PFSK-1 (cell line): ENCODE measurements at regions not wholly inside any gene's neighbourhood (a gene's known extent, or its start where the extent isn't known, plus 50 kb on each side); places are given as distances from the start of the nearest gene placed in this dataset.

Experiments
- TAF1 ChIP-seq: IDR thresholded peaks from 2 replicates; pipeline ENCODE4 v1.6.1; 2012; ENCODE audit warnings: low read length, control low read depth, borderline replicate concordance; ENCODE audit not compliant: insufficient read depth
- TF ChIP-seq, protein P1 (sequence below), 2 experiments: IDR thresholded peaks; 2 replicates each; pipeline versions ENCODE4 v1.6.1 to v1.8.0; 2011 to 2012; ENCODE audit warnings: low read depth in 2 of 2, low read length in 2 of 2, control low read depth in 1 of 2, inconsistent platforms in 1 of 2, mild to moderate bottlenecking in 1 of 2, moderate library complexity in 1 of 2; ENCODE audit not compliant: insufficient read depth in 1 of 2

DNA sequence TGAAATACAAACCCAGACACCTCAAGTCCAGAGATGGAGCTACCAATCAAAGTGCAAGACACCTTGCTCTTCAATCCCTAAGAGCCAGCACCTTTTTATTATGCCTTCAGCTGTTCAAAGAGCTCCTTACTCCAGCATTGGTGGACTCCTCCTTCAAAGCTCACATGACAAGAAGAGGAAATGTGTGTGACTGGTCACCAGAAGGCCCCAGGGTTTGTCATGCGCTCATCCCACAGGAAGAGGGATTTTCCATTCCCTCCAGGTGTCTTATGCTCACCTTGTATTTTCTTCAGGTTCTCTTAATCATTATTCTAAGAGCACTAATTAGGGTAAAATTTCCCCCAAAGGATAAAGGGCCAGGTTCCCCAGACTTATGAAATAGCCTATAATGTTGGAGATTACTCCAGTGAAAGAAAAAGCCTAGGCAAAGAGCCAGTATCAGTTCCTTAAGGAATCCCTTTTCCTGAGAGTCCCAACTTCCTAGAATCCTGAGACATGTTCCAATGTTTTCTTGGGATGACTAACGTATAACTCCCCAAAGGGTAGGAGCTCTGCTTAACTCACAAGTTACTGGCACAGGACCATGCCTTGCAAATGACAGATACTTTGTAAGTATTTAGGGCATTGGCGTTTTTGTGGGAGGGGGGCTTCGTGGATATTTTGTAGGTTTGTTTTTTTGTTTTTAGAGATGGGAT is 56.9 kb upstream of the SOX9 start:
- TF ChIP-seq, protein P1, sequence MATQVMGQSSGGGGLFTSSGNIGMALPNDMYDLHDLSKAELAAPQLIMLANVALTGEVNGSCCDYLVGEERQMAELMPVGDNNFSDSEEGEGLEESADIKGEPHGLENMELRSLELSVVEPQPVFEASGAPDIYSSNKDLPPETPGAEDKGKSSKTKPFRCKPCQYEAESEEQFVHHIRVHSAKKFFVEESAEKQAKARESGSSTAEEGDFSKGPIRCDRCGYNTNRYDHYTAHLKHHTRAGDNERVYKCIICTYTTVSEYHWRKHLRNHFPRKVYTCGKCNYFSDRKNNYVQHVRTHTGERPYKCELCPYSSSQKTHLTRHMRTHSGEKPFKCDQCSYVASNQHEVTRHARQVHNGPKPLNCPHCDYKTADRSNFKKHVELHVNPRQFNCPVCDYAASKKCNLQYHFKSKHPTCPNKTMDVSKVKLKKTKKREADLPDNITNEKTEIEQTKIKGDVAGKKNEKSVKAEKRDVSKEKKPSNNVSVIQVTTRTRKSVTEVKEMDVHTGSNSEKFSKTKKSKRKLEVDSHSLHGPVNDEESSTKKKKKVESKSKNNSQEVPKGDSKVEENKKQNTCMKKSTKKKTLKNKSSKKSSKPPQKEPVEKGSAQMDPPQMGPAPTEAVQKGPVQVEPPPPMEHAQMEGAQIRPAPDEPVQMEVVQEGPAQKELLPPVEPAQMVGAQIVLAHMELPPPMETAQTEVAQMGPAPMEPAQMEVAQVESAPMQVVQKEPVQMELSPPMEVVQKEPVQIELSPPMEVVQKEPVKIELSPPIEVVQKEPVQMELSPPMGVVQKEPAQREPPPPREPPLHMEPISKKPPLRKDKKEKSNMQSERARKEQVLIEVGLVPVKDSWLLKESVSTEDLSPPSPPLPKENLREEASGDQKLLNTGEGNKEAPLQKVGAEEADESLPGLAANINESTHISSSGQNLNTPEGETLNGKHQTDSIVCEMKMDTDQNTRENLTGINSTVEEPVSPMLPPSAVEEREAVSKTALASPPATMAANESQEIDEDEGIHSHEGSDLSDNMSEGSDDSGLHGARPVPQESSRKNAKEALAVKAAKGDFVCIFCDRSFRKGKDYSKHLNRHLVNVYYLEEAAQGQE (IDR thresholded peaks at IDR 0.05; ENCODE audit: insufficient read depth in 1 of 2, low read depth in 2 of 2, low read length in 2 of 2) = no peak
- no peak for TF ChIP-seq TAF1
